ENCODE measurements at regions not wholly inside any gene's neighbourhood (a gene's known extent, or its start where the extent isn't known, plus 50 kb on each side); places are given as distances from the start of the nearest gene placed in this dataset.
"Not testable (repeated sequence)": the region's sequence is repeated elsewhere in the genome, so short reads cannot be mapped to it uniquely, and the experiment has no call there.

DNA sequence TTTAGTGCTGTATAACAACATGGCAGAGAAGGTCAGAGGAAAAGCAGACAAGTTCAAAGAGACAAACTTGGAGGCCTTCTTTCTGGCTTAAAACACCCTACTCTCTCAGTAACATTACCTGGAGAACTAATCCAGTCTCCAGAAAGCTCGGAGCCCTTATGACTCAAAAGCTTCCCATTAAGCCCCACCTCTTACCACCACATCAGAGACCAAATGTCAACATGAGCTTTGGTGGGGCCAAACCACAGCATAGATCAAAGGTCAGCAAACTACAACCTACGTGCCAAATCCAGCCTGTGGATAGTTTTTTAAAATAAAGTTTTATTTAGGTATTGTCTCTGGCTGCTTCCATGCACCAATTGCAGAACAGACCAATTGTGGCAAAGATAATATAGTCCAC, 589.9 kb downstream of the DNAH5 start:
- Histone ChIP-seq H3K9me3 (ENCODE audit: severe bottlenecking) (no peaks in the 10 kb centered on the region), H3K36me3 (no peaks in the 10 kb centered on the region), H3K27me3 (ENCODE audit: insufficient read depth, low read depth, severe bottlenecking) (no peaks in the 10 kb centered on the region), H3K4me3 (ENCODE audit: low read depth, low read length) (no peak overlapping the region), H3K27ac (no peak overlapping the region)
- TF ChIP-seq, protein P1, sequence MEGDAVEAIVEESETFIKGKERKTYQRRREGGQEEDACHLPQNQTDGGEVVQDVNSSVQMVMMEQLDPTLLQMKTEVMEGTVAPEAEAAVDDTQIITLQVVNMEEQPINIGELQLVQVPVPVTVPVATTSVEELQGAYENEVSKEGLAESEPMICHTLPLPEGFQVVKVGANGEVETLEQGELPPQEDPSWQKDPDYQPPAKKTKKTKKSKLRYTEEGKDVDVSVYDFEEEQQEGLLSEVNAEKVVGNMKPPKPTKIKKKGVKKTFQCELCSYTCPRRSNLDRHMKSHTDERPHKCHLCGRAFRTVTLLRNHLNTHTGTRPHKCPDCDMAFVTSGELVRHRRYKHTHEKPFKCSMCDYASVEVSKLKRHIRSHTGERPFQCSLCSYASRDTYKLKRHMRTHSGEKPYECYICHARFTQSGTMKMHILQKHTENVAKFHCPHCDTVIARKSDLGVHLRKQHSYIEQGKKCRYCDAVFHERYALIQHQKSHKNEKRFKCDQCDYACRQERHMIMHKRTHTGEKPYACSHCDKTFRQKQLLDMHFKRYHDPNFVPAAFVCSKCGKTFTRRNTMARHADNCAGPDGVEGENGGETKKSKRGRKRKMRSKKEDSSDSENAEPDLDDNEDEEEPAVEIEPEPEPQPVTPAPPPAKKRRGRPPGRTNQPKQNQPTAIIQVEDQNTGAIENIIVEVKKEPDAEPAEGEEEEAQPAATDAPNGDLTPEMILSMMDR (IDR thresholded peaks at IDR 0.05; ENCODE audit: low read depth, low read length), result no peak
- no peak for DNase-seq

DNA sequence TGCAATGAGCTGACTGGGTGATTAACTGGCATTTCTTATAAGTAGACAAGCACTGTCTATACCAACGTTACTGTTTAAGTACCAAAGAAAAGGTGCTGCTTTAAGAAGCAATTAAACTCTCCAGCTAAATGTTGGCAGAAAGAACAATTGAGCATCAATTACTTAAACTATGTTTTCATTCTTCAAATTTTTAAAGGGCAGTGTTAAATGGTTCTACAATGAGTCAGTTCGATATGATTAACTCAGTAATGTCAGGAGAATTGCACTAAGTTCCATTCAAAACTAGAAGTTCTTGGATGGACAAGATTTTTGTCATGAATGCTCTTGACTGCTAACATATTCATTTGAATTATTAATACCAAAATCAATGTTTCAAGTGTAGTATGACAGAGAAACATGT, 593.7 kb downstream of the DNAH5 start:
- no peak for DNase-seq
- Histone ChIP-seq H3K4me3 (ENCODE audit: low read depth, low read length) (no peak overlapping the region), H3K9me3 (ENCODE audit: severe bottlenecking) (no peaks in the 10 kb centered on the region), H3K36me3 (no peaks in the 10 kb centered on the region), H3K27me3 (ENCODE audit: insufficient read depth, low read depth, severe bottlenecking) (no peaks in the 10 kb centered on the region), H3K27ac (no peak overlapping the region)
- TF ChIP-seq, protein P1 (IDR thresholded peaks at IDR 0.05; ENCODE audit: low read depth, low read length), result no peak

DNA sequence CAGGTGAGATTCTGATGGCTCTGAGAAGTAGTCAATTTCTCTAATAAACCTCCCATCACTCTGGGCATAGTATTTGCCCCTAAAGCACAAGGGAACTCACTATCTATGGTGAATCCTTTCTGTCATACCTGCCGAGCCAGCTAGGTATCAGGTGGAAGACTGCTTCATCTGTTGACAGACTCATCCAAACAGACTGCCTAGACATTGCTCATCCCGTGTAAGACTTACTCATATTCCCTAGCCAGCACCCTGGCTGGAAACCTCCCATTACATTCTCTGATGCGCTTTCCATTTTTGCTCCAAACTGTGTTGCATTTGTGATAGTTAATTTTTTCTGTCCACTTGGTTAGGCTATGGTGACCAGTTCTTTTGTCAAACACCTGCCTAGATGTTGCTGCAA, 595.9 kb downstream of the DNAH5 start:
- DNase-seq, result no peak
- Histone ChIP-seq H3K9me3 (ENCODE audit: severe bottlenecking) (no peaks in the 10 kb centered on the region), H3K36me3 (no peaks in the 10 kb centered on the region), H3K4me3 (ENCODE audit: low read depth, low read length) (no peak overlapping the region), H3K27ac (no peak overlapping the region), H3K27me3 (ENCODE audit: insufficient read depth, low read depth, severe bottlenecking) (no peaks in the 10 kb centered on the region)
- TF ChIP-seq, protein P1 (IDR thresholded peaks at IDR 0.05; ENCODE audit: low read depth, low read length), result no peak

DNA sequence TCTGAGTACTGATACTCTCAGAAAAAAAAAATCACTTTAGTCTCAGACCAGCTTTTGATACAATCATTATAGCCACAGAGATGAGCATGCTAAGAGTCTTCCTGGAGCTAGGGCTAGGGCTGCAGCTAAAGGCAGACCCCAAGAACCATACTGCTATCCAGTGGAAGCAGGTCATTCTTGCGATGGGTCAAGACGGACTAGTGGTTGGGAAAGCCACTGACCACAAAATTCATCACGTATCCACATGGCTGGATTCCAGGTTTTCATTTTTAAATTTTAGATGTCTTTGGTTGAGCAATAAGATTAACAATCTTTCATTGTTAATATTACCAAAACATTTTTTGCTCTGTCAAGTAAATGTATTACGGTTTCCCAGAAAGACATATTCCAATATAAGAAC, 598.1 kb downstream of the DNAH5 start:
- Histone ChIP-seq H3K4me3 (ENCODE audit: low read depth, low read length) (no peak overlapping the region), H3K36me3 (no peaks in the 10 kb centered on the region), H3K9me3 (ENCODE audit: severe bottlenecking) (peaks cover 5% of the 10 kb centered on the region), H3K27me3 (ENCODE audit: insufficient read depth, low read depth, severe bottlenecking) (no peaks in the 10 kb centered on the region), H3K27ac (no peak overlapping the region)
- no peak for DNase-seq
- TF ChIP-seq, protein P1 (IDR thresholded peaks at IDR 0.05; ENCODE audit: low read depth, low read length), result no peak

DNA sequence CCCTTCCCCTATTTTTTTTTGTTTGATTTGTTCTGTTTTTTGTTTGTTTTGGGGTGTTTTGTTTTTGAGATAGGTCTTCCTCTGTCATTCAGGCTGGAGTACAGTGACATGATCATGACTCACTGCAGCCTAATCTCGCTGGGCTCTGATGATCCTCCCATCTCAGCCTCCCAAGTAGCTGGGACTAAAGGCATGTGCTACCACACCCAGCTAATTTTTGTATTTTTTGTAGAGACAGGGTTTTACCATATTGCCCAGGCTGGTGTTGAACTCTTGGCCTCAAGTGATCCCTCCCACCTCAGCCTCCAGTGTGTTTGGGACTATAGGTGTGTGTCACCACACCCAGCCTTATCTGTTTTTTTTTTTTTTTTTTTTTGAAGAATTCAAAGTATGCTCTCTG, 605.4 kb downstream of the DNAH5 start:
- Histone ChIP-seq H3K27ac (no peak overlapping the region), H3K36me3 (no peaks in the 10 kb centered on the region), H3K9me3 (ENCODE audit: severe bottlenecking) (peaks cover 10% of the 10 kb centered on the region), H3K27me3 (ENCODE audit: insufficient read depth, low read depth, severe bottlenecking) (no peaks in the 10 kb centered on the region), H3K4me3 (ENCODE audit: low read depth, low read length) (no peak overlapping the region)
- TF ChIP-seq, protein P1 (IDR thresholded peaks at IDR 0.05; ENCODE audit: low read depth, low read length), result no peak
- DNase-seq, result no peak

DNA sequence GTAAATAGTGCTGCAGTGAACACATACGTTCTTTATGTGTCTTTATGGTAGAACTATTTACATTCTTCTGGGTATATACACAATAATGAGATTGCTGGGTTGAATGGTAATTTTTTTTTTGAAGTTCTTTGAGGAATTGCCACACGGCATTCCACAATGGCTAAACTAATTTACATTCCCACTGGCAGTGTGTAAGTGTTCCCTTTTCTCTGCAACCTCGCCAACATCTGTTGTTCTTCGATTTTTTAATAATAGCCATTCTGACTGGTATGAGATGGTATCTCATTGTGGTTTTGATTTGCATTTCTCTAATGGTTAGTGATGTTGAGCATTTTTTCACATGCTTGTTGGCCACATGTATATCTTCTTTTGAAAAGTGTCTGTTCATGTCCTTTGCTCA, 609.5 kb downstream of the DNAH5 start:
- not testable (repeated sequence) for H3K9me3 ChIP-seq (ENCODE audit: severe bottlenecking); H3K4me3 ChIP-seq (ENCODE audit: low read depth, low read length)

More for the DNA sequence above, 609.5 kb downstream of the DNAH5 start:
- H3K27me3 ChIP-seq (ENCODE audit: insufficient read depth, low read depth, severe bottlenecking); H3K36me3 ChIP-seq; DNase-seq; H3K27ac ChIP-seq: not testable (repeated sequence)

Data from WERI-Rb-1 (cell line).